D721Med (cell line): ENCODE measurements at regions not wholly inside any gene's neighbourhood (a gene's known extent, or its start where the extent isn't known, plus 50 kb on each side); places are given as distances from the start of the nearest gene placed in this dataset.

Source experiments
- DNase-seq: peaks from one replicate; pipeline ENCODE4 v3.0.0; 2011; ENCODE audit warnings: low spot score; ENCODE audit not compliant: insufficient read length
- FAIRE-seq: peaks from 2 replicates; lab custom pipeline; 2011; peaks lifted over from hg19 to GRCh38; lab: Jason Lieb, UNC
- TF ChIP-seq, protein P1 (sequence below): IDR thresholded peaks from 2 replicates; pipeline ENCODE4 v1.5.1; 2012; ENCODE audit warnings: mild to moderate bottlenecking, control low read depth; ENCODE audit not compliant: insufficient read depth; ENCODE audit errors: missing control alignments

DNA sequence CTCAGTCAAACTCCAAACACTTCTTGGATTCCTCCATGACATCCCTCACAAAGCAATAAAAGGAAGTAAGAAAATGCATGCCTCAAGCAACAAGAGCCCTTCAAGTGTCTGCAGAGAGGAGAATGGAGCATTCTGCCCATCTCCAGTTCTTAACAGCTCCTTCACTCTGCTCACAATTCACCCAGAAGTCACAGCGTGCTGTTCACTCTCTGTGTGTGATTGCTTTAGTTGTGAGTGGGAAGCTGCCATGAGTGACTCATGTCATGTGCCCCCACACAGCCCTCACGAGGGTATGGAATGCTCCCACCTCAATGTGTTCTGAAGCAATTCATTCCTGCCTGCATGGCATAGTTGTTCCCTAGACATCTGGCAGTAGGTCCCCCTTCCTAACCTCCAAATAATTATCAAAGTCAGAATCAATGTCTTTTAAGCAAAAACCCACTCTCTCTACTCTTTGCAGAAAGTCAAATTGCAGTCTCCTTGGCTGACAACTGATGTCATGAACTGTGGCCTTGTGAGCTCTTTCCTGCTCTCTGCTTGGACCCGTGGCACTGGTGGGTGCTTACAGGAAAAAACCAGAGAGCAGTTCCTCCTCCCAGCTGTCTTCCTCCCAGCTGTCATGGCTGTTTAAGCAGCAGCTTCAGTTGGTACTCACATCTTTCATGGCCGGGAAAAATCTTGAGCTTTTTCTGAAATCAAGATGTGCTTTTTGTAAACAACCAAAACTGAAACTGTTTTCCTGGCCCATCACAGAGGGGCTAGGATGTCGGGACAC lies 112.1 kb upstream of the SPON1 start:
- FAIRE-seq (no peak), DNase-seq (no peak)
- TF ChIP-seq, protein P1, sequence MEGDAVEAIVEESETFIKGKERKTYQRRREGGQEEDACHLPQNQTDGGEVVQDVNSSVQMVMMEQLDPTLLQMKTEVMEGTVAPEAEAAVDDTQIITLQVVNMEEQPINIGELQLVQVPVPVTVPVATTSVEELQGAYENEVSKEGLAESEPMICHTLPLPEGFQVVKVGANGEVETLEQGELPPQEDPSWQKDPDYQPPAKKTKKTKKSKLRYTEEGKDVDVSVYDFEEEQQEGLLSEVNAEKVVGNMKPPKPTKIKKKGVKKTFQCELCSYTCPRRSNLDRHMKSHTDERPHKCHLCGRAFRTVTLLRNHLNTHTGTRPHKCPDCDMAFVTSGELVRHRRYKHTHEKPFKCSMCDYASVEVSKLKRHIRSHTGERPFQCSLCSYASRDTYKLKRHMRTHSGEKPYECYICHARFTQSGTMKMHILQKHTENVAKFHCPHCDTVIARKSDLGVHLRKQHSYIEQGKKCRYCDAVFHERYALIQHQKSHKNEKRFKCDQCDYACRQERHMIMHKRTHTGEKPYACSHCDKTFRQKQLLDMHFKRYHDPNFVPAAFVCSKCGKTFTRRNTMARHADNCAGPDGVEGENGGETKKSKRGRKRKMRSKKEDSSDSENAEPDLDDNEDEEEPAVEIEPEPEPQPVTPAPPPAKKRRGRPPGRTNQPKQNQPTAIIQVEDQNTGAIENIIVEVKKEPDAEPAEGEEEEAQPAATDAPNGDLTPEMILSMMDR, result no peak

DNA sequence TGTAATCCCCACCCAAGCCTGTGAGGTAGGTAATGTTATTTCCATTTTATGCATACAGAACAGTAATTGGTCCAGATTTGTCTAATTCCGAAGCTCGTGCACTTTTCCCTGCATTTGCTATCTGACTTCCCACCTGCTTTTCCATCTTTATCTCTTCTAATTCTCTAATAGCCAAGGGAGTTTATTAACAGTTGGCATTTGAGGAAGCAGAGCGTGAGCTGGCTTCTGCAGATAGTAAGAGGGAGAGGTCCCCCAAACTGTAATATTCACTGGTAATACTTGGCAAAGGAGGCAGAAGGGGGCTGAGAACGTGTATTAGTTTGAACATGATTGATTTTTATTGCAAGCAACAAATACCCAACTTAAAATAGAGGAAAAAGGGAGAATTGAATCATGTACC lies 110.8 kb upstream of the SPON1 start:
- DNase-seq (no peak), FAIRE-seq (no peak)
- TF ChIP-seq, protein P1, result no peak

DNA sequence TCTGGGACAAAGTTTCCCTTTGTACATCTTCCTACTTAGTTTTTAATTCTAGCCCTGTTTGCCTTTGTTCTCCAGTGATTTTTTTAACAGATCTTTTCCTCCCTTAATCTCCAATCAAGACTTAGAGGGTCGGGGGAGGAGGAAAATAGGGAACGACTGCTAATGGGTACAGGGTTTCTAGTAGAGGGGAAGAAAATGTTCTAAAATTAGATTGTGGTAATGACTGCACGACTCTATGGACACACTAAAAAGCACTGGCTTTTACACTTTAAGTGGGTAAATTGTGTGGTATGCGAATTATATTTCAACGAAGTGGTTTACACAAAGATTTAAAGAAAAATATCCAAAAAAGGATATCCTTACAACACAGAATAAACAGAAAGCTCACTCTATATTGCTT lies 110.0 kb upstream of the SPON1 start:
- DNase-seq (no peak), FAIRE-seq (no peak)
- TF ChIP-seq, protein P1, result no peak

DNA sequence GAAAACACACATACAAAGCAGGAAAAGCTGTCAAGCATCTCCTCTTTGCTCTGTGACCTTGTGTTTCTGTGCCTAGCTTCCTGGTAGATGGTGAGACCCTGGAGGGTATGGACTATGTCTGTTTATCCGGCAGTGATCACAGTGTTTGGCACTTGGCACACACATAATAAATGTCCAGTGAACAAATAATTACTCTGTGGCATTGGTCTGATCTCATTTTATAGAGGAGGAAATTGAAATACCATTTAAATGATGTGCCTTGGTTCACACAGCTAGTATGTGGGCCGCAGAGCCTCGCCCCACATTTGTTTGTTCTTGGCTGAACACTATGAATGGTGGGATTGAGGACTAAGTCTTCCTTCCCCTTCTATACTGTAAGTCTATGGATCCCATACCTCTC lies 104.7 kb upstream of the SPON1 start:
- no peak for FAIRE-seq
- DNase-seq, result no peak
- TF ChIP-seq, protein P1, result no peak

DNA sequence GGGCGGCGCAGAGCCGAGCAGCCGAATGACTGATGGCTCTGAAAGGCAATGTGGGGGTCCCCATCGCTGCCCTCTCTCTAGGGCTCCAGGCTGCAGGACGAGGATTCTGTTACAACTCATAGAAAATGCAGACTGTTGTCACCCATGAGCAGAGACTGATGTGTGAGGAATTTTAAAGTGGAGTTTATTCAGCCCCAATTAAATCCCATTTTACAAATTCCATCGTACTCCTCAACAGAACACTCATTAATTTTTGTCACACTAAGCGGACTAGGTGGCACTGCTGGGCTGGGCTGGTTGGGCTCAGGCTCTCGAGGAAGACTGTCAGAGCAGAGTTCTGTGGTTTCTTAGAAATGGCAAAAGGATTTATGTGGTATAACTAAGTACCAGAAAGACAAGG lies 102.6 kb upstream of the SPON1 start:
- TF ChIP-seq, protein P1, result no peak
- FAIRE-seq (no peak), DNase-seq (no peak)

DNA sequence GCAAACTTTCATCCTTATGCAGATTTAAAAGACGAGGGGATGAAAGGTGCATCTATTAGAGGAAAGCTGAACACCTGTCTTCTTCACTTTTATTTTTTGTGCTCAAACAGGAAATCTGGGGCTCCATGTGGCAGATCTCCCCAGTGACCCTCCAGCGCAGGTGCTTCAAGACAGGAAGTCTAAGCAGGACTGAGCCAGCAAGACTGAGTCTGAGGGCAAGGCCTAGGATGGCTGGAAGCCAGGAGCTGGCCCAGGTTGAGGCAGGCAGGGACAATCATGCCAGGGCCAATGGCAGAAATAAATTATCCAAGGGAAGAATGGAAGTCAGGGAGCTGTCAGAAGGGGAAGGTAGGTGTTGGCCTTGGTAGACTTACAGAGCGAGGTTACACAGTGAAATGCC lies 101.1 kb upstream of the SPON1 start:
- FAIRE-seq, result no peak
- no peak for DNase-seq
- TF ChIP-seq, protein P1, result no peak

DNA sequence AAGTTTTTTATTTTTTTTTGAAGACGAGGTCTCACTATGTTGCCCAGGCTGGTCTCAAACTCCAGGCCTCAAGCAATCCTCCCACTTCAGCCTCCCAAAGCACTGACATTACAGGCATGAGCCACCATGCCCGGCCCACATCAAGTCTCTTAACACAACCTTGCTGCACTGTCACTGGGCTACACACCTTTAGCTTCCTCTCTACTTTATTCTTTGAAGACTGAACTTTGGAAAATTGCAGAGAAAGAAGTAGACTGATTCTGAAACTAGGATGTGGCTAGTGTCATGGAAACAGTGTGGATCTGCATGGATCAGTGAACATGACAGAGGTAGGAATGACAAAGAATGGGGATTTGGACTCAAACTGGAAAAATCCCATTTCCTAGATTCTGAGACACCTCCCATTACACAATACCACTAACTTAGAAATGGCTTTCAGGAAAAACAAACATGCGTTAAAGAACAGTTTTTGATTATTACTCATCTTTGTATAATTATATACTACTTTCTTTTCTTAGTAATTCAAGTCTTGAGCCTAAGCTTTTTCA lies 99.6 kb upstream of the SPON1 start:
- DNase-seq (no peak), FAIRE-seq (no peak)
- TF ChIP-seq, protein P1, result no peak
